ENCODE measurements at regions not wholly inside any gene's neighbourhood (a gene's known extent, or its start where the extent isn't known, plus 50 kb on each side); places are given as distances from the start of the nearest gene placed in this dataset.

- no peak overlapping the region for H3K4me3 ChIP-seq (ENCODE audit: control insufficient read depth, low read depth, low read length)
- DNase-seq (ENCODE audit: low read depth) = no peak
- TF ChIP-seq CTCF (IDR thresholded peaks at IDR 0.05; ENCODE audit: control insufficient read depth, insufficient read depth, low read depth, low read length, missing control alignments) = no peak
Observed at GRCh38 chr4:188639479-188640100, 500.3 kb downstream of the TRIML1 start.

- DNase-seq (ENCODE audit: low read depth) = no peak
- no peak for TF ChIP-seq CTCF (IDR thresholded peaks at IDR 0.05; ENCODE audit: control insufficient read depth, insufficient read depth, low read depth, low read length, missing control alignments)
Observed at GRCh38 chr4:188647820-188648370, 508.7 kb downstream of the TRIML1 start.

GRCh38 chr4:188649635-188650034 lies 510.4 kb downstream of the TRIML1 start:
- TF ChIP-seq CTCF (IDR thresholded peaks at IDR 0.05; ENCODE audit: control insufficient read depth, insufficient read depth, low read depth, low read length, missing control alignments) = no peak
- no peak overlapping the region for H3K4me3 ChIP-seq (ENCODE audit: control insufficient read depth, low read depth, low read length)
- DNase-seq (ENCODE audit: low read depth) = no peak

More at GRCh38 chr4:188647820-188648370, 508.7 kb downstream of the TRIML1 start:
- no peak overlapping the region for H3K4me3 ChIP-seq (ENCODE audit: control insufficient read depth, low read depth, low read length)

GRCh38 chr4:188650516-188650915 lies 511.3 kb downstream of the TRIML1 start:
- no peak for DNase-seq (ENCODE audit: low read depth)
- H3K4me3 ChIP-seq (ENCODE audit: control insufficient read depth, low read depth, low read length) = no peak overlapping the region
- TF ChIP-seq CTCF (IDR thresholded peaks at IDR 0.05; ENCODE audit: control insufficient read depth, insufficient read depth, low read depth, low read length, missing control alignments) = no peak

GRCh38 chr4:188657365-188657764 lies 518.1 kb downstream of the TRIML1 start:
- no peak overlapping the region for H3K4me3 ChIP-seq (ENCODE audit: control insufficient read depth, low read depth, low read length)
- no peak for DNase-seq (ENCODE audit: low read depth)
- no peak for TF ChIP-seq CTCF (IDR thresholded peaks at IDR 0.05; ENCODE audit: control insufficient read depth, insufficient read depth, low read depth, low read length, missing control alignments)

GRCh38 chr4:188658958-188659522 lies 519.8 kb downstream of the TRIML1 start:
- TF ChIP-seq CTCF (IDR thresholded peaks at IDR 0.05; ENCODE audit: control insufficient read depth, insufficient read depth, low read depth, low read length, missing control alignments) = no peak
- DNase-seq (ENCODE audit: low read depth) = no peak
- no peak overlapping the region for H3K4me3 ChIP-seq (ENCODE audit: control insufficient read depth, low read depth, low read length)

Measured in AG09309 (cell line).